Endothelial cell (in vitro differentiated cells): ENCODE measurements at regions not wholly inside any gene's neighbourhood (a gene's known extent, or its start where the extent isn't known, plus 50 kb on each side); places are given as distances from the start of the nearest gene placed in this dataset.
"Not testable (repeated sequence)": the region's sequence is repeated elsewhere in the genome, so short reads cannot be mapped to it uniquely, and the experiment has no call there.

Experiments used
- DNase-seq: peaks from one replicate; pipeline ENCODE4 v3.0.0; 2021; ENCODE audit warnings: low spot score
- H3K27ac Mint-ChIP-seq: one replicate; pipeline ENCODE4 v1.8.0; 2021; ENCODE audit warnings: mixed read lengths, inconsistent platforms; ENCODE audit not compliant: unreplicated experiment
- H3K27me3 Mint-ChIP-seq: one replicate; pipeline ENCODE4 v1.8.0; 2021; ENCODE audit warnings: mild to moderate bottlenecking, moderate library complexity, mixed read lengths, inconsistent platforms; ENCODE audit not compliant: unreplicated experiment
- H3K36me3 Mint-ChIP-seq: one replicate; pipeline ENCODE4 v1.8.0; 2021; ENCODE audit warnings: mild to moderate bottlenecking, low read depth, mixed read lengths, inconsistent platforms; ENCODE audit not compliant: unreplicated experiment
- H3K4me1 Mint-ChIP-seq: one replicate; pipeline ENCODE4 v1.8.0; 2021; ENCODE audit warnings: mild to moderate bottlenecking, mixed read lengths, inconsistent platforms; ENCODE audit not compliant: unreplicated experiment
- H3K4me3 Mint-ChIP-seq: one replicate; pipeline ENCODE4 v1.8.0; 2021; ENCODE audit warnings: mild to moderate bottlenecking, mixed read lengths, inconsistent platforms; ENCODE audit not compliant: unreplicated experiment
- H3K9me3 Mint-ChIP-seq: one replicate; pipeline ENCODE4 v1.8.0; 2021; ENCODE audit warnings: mixed read lengths, inconsistent platforms; ENCODE audit not compliant: unreplicated experiment
- TF ChIP-seq, protein P1 (sequence below): fragments of 200-600 bp; sonication (generic); IDR thresholded peaks from one replicate; pipeline ENCODE4 v1.5.0; 2021; ENCODE audit warnings: antibody characterized with exemption; ENCODE audit not compliant: unreplicated experiment

DNA sequence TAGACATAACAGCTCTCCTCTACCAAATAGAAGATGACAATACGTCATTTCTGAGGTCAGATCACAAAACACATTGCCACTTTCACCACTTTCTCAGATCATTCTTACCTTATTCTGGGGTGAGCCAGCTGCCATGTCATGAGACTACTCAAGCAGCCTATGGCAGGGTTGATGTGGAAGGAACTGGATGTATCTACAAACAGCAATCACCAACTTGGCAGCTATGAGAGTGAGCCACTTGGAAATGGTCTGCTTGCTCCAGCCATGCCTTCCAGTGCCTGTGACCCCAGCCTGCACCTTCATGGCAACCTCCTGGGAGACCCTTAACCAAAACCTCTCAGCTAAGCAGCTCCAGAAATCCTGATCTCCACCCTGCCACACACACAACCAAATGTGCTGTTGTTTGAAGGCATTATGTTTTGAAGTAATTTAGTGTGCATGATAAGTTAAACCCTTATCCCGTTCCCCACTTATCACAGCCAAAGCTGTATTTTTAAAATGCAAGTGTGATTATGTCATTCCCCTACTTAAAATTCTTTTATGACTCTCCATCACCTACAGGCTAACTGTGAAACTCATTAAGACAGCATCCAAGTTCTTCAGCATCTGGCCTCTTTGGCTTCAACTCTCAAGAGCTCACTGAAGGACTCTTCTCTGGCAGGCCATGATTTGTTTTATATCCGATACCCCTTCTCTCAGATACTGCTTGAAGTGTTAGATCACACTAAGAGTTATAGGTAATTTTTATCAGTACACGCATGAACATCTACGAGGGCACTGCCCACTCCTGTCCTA lies 150.6 kb downstream of the LY86 start:
- DNase-seq = no peak
- Mint-ChIP-seq H3K4me3 (no peak overlapping the region), H3K9me3 (no peaks in the 10 kb centered on the region), H3K36me3 (no peaks in the 10 kb centered on the region), H3K27me3 (peaks cover 2% of the 10 kb centered on the region), H3K27ac (no peak overlapping the region), H3K4me1 (peaks cover 4% of the 10 kb centered on the region)
- TF ChIP-seq, protein P1, sequence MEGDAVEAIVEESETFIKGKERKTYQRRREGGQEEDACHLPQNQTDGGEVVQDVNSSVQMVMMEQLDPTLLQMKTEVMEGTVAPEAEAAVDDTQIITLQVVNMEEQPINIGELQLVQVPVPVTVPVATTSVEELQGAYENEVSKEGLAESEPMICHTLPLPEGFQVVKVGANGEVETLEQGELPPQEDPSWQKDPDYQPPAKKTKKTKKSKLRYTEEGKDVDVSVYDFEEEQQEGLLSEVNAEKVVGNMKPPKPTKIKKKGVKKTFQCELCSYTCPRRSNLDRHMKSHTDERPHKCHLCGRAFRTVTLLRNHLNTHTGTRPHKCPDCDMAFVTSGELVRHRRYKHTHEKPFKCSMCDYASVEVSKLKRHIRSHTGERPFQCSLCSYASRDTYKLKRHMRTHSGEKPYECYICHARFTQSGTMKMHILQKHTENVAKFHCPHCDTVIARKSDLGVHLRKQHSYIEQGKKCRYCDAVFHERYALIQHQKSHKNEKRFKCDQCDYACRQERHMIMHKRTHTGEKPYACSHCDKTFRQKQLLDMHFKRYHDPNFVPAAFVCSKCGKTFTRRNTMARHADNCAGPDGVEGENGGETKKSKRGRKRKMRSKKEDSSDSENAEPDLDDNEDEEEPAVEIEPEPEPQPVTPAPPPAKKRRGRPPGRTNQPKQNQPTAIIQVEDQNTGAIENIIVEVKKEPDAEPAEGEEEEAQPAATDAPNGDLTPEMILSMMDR = no peak

DNA sequence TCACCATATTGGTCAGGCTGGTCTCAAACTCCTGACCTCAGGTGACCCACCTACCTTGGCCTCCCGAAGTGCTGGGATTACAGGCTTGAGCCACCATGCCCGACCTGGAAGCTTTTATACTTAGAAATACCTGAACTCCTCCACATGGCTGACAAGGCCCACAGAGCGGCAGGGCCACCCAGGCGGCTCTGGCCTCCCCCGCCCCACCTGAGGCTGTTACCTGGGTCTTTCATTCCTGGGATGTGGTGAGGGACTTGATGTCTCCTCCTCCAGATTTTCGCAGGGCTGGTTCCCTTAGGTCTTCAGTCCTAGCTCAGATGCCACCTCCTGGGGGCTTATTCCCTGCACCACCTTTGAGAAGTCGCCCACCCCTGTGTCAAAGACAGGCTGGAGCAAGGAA lies 152.1 kb downstream of the LY86 start:
- peaks cover 4% of the 10 kb centered on the region for H3K4me1 Mint-ChIP-seq
- no peaks in the 10 kb centered on the region for H3K36me3 Mint-ChIP-seq

DNA sequence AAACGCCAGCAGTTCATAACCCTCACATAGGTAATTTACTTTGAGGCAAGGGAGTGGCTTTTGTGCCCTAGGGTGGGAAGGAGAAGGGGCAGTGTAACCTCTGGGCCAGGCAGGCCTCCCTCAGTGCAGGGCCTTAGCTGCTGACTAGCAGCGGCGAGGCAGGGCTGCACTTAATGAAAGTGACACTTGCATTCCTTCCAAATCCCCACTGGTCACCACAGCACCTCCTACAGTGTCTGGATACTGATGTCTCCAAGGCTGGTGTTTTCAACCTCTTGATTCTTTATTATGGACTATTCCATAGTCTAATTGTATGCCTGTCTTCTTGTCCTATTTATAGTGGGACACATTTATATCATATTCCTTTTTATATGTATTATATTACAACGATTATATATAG lies 152.7 kb downstream of the LY86 start:
- TF ChIP-seq, protein P1 = no peak
- H3K36me3 Mint-ChIP-seq = no peaks in the 10 kb centered on the region
- H3K9me3 Mint-ChIP-seq = no peaks in the 10 kb centered on the region
- DNase-seq = no peak
- no peak overlapping the region for H3K27ac Mint-ChIP-seq
- peaks cover 3% of the 10 kb centered on the region for H3K27me3 Mint-ChIP-seq
- H3K4me1 Mint-ChIP-seq = peaks cover 4% of the 10 kb centered on the region
- H3K4me3 Mint-ChIP-seq = no peak overlapping the region

More for the DNA sequence above, 152.1 kb downstream of the LY86 start:
- TF ChIP-seq, protein P1 = no peak
- H3K27me3 Mint-ChIP-seq = peaks cover 2% of the 10 kb centered on the region
- no peak overlapping the region for H3K27ac Mint-ChIP-seq
- DNase-seq = no peak
- H3K9me3 Mint-ChIP-seq = no peaks in the 10 kb centered on the region
- H3K4me3 Mint-ChIP-seq = no peak overlapping the region

DNA sequence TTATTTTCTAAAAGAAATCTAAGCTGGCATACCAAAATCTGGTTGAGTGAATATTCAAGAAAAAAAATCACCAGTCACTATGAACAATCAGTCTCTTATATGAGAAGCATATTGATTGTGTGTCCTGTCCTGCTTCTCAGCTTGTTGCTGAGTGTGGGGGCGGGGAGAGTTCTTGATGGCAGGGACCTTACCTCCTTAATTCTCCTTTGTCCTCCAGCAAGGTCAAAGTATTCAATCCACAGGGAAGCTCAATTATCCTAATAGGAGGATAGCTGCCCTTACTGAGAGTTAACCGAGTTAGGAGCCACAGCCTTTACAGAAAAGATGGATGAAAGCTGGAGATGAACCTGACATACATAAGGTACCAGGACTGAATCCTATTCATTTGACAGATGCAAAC lies 154.0 kb downstream of the LY86 start:
- H3K4me3 Mint-ChIP-seq = no peak overlapping the region
- H3K4me1 Mint-ChIP-seq = peaks cover 8% of the 10 kb centered on the region
- peaks cover 4% of the 10 kb centered on the region for H3K27me3 Mint-ChIP-seq
- no peaks in the 10 kb centered on the region for H3K36me3 Mint-ChIP-seq
- H3K27ac Mint-ChIP-seq = no peak overlapping the region
- no peak for DNase-seq
- H3K9me3 Mint-ChIP-seq = no peaks in the 10 kb centered on the region
- TF ChIP-seq, protein P1 = no peak

DNA sequence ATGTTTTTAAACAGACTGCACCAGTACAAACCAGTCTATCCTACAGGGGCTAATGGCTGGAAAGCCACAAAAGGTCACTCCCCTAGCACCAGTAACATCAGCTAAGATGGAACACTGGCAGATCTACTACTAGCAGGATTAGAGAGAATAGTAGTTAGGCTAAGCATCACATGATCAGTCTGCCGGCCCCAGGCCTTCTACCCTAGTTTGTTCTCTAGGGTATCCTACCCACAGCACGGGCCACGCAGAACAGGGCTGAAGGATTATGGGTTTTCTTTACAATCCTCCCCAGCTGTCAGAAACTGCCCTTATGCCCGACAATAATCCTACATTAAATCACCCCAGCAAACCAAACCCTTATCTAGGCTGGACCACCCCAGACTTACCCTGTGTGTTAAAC lies 156.0 kb downstream of the LY86 start:
- peaks cover 11% of the 10 kb centered on the region for H3K4me1 Mint-ChIP-seq
- H3K9me3 Mint-ChIP-seq = no peaks in the 10 kb centered on the region
- H3K27me3 Mint-ChIP-seq = peaks cover 2% of the 10 kb centered on the region
- H3K4me3 Mint-ChIP-seq = no peak overlapping the region
- no peak overlapping the region for H3K27ac Mint-ChIP-seq
- no peak for DNase-seq
- H3K36me3 Mint-ChIP-seq = no peaks in the 10 kb centered on the region
- TF ChIP-seq, protein P1 = no peak

DNA sequence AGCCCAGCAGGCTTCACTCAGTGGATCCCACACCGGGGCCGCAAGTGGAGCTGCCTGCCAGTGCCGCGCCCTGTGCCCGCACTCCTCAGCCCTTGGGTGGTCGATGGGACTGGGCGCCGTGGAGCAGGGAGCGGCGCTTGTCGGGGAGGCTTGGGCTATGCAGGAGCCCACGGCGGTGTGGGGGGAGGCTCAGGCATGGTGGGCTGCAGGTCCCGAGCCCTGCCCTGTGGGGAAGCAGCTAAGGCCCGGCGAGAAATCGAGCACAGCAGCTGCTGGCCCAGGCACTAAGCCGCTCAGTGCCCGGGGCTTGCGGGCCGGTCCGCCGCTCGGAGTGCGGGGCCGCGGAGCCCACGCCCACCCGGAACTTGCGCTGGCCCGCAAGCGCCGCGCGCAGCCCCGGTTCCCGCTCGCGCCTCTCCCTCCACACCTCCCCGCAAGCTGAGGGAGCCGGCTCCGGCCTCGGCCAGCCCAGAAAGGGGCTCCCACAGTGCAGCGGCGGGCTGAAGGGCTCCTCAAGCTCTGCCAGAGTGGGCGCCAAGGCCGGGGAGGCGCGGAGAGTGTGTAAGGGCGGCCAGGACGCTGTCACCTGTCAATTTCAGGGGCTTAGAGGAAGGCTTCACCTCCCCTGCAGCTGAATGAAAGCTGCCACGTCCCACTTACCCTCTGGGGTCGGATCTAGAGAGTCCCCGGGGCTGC lies 157.3 kb downstream of the LY86 start:
- not testable (repeated sequence) for DNase-seq, H3K9me3 Mint-ChIP-seq, H3K27me3 Mint-ChIP-seq, H3K27ac Mint-ChIP-seq, H3K4me3 Mint-ChIP-seq, H3K36me3 Mint-ChIP-seq
- H3K4me1 Mint-ChIP-seq = peaks cover 16% of the 10 kb centered on the region
